ENCODE measurements at regions not wholly inside any gene's neighbourhood (a gene's known extent, or its start where the extent isn't known, plus 50 kb on each side); places are given as distances from the start of the nearest gene placed in this dataset.

DNA sequence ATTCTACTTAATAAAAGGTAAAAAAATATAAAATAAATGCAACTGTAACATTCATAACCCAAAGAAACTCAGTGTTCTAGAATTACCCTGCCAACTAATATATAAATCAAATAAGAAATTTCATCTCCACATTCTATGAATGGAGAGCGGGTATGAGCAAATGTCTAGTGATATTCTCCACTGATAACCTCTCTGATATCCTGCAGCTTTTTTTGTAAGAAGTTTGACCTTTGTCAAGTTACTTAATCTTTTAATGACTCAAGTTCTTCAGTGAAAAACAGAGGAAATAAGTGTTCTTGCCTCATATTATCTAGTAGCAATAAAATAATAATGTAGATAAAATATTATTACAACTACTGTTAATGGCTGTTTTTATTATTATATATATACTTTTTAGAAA lies 1275.6 kb upstream of the CDH9 start:
- TF ChIP-seq, protein P1, sequence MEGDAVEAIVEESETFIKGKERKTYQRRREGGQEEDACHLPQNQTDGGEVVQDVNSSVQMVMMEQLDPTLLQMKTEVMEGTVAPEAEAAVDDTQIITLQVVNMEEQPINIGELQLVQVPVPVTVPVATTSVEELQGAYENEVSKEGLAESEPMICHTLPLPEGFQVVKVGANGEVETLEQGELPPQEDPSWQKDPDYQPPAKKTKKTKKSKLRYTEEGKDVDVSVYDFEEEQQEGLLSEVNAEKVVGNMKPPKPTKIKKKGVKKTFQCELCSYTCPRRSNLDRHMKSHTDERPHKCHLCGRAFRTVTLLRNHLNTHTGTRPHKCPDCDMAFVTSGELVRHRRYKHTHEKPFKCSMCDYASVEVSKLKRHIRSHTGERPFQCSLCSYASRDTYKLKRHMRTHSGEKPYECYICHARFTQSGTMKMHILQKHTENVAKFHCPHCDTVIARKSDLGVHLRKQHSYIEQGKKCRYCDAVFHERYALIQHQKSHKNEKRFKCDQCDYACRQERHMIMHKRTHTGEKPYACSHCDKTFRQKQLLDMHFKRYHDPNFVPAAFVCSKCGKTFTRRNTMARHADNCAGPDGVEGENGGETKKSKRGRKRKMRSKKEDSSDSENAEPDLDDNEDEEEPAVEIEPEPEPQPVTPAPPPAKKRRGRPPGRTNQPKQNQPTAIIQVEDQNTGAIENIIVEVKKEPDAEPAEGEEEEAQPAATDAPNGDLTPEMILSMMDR (IDR thresholded peaks at IDR 0.05; ENCODE audit: low read depth, low read length): no peak
- TF ChIP-seq EZH2phosphoT487 (IDR thresholded peaks at IDR 0.05; ENCODE audit: low read depth): no peak

All from OCI-LY3 (cell line).